IMR-90 (cell line): ENCODE measurements at regions not wholly inside any gene's neighbourhood (a gene's known extent, or its start where the extent isn't known, plus 50 kb on each side); places are given as distances from the start of the nearest gene placed in this dataset.

Experiments used
- ATAC-seq: fragments of 200-7000 bp; cut with Tn5 transposase; 2 replicates; pipeline ENCODE4 v1.9.1; 2020; ENCODE audit warnings: low read depth, mild to moderate bottlenecking, moderate library complexity
- BruUV-seq: library from RNA; stranded (reverse); fragments of 400-500 nt; replicated peaks from 2 replicates; lab custom pipeline; 2021; lab: Mats Ljungman, UMichigan
- CTCF ChIA-PET: fragments of 300-600 bp; formaldehyde crosslinking; extraction: SDS; loops from one replicate; lab custom pipeline; 2021; ENCODE audit warnings: antibody characterized with exemption; lab: Yijun Ruan, JAX
- POLR2A ChIA-PET: fragments of 300-600 bp; sonication (Branson Sonifier 250); formaldehyde crosslinking; loops from one replicate; lab custom pipeline; 2022; ENCODE audit warnings: antibody characterized with exemption; ENCODE audit not compliant: unreplicated experiment; lab: Charles Lee
- DNase-seq: peaks from one replicate; pipeline ENCODE4 v3.0.0; 2013
- H2AFZ ChIP-seq: replicated peaks from 2 replicates; pipeline ENCODE3; 2013; ENCODE audit warnings: low read length, mild to moderate bottlenecking; ENCODE audit not compliant: poor library complexity
- H2AK5ac ChIP-seq: 2 replicates; pipeline ENCODE4 v1.6.1; 2013; ENCODE audit warnings: low read depth, low read length, inconsistent platforms
- H2AK9ac ChIP-seq: replicated peaks from 2 replicates; pipeline ENCODE3; 2013; ENCODE audit warnings: mild to moderate bottlenecking, low read depth, low read length, moderate library complexity; ENCODE audit not compliant: poor library complexity
- H2BK120ac ChIP-seq: 2 replicates; pipeline ENCODE4 v1.6.1; 2013; ENCODE audit warnings: low read depth, low read length, inconsistent platforms
- H2BK15ac ChIP-seq: 3 replicates; pipeline ENCODE4 v1.6.1; 2013; ENCODE audit warnings: low read depth, low read length, inconsistent platforms
- H2BK20ac ChIP-seq: 2 replicates; pipeline ENCODE4 v1.6.1; 2013; ENCODE audit warnings: low read depth, mild to moderate bottlenecking, inconsistent platforms, low read length, moderate library complexity
- H2BK5ac ChIP-seq: 2 replicates; pipeline ENCODE4 v1.6.1; 2013; ENCODE audit warnings: mild to moderate bottlenecking, low read depth, low read length, inconsistent platforms; ENCODE audit not compliant: poor library complexity, severe bottlenecking
- H3K14ac ChIP-seq: replicated peaks from 2 replicates; pipeline ENCODE4 v1.6.1; 2013; ENCODE audit warnings: low read depth, low read length, inconsistent platforms
- H3K18ac ChIP-seq: 2 replicates; pipeline ENCODE4 v1.6.1; 2013; ENCODE audit warnings: low read depth, low read length, control low read depth
- H3K23ac ChIP-seq: 2 replicates; pipeline ENCODE4 v1.6.1; 2013; ENCODE audit warnings: low read depth, low read length, inconsistent platforms
- H3K27ac ChIP-seq: 2 replicates; pipeline ENCODE4 v1.5.1; 2013; ENCODE audit warnings: mild to moderate bottlenecking, control low read depth, low read length; ENCODE audit not compliant: insufficient read depth
- H3K27me3 ChIP-seq: 2 replicates; pipeline ENCODE4 v1.6.1; 2013; ENCODE audit warnings: low read length; ENCODE audit not compliant: control insufficient read depth, insufficient read depth
- H3K36me3 ChIP-seq: 2 replicates; pipeline ENCODE4 v1.6.1; 2013; ENCODE audit warnings: low read length, mixed read lengths; ENCODE audit not compliant: control insufficient read depth, insufficient read depth
- H3K4ac ChIP-seq: 2 replicates; pipeline ENCODE4 v1.6.1; 2013; ENCODE audit warnings: low read depth, low read length, inconsistent platforms
- H3K4me1 ChIP-seq: 2 replicates; pipeline ENCODE4 v1.6.1; 2013; ENCODE audit warnings: low read length, mixed read lengths; ENCODE audit not compliant: control insufficient read depth, insufficient read depth
- H3K4me2 ChIP-seq: 2 replicates; pipeline ENCODE4 v1.6.1; 2013; ENCODE audit warnings: low read depth, mild to moderate bottlenecking, control low read depth, low read length, moderate library complexity
- H3K4me3 ChIP-seq: 2 replicates; pipeline ENCODE4 v1.5.1; 2013; ENCODE audit warnings: low read depth, mild to moderate bottlenecking, control low read depth, low read length, moderate library complexity; ENCODE audit not compliant: insufficient read depth
- H3K56ac ChIP-seq: 2 replicates; pipeline ENCODE4 v1.6.1; 2013; ENCODE audit warnings: low read length, inconsistent platforms; ENCODE audit not compliant: insufficient read depth; ENCODE audit errors: extremely low read depth
- H3K79me1 ChIP-seq, 2 experiments: 2 replicates each; pipeline ENCODE4 v1.6.1; 2013; ENCODE audit warnings: low read length in 2 of 2, inconsistent platforms in 1 of 2, low read depth in 1 of 2
- H3K9ac ChIP-seq: 2 replicates; pipeline ENCODE4 v1.6.1; 2013; ENCODE audit warnings: low read depth, low read length, control low read depth
- H3K9me1 ChIP-seq: 2 replicates; pipeline ENCODE4 v1.6.1; 2013; ENCODE audit warnings: low read length, inconsistent platforms; ENCODE audit not compliant: insufficient read depth
- H3K9me3 ChIP-seq: 2 replicates; pipeline ENCODE4 v1.6.1; 2013; ENCODE audit warnings: low read length; ENCODE audit not compliant: control insufficient read depth, insufficient read depth
- H4K20me1 ChIP-seq: 2 replicates; pipeline ENCODE4 v1.6.1; 2013; ENCODE audit warnings: low read length, inconsistent platforms; ENCODE audit not compliant: insufficient read depth
- H4K5ac ChIP-seq: 2 replicates; pipeline ENCODE4 v1.6.1; 2013; ENCODE audit warnings: mild to moderate bottlenecking, low read depth, low read length, control low read depth
- H4K8ac ChIP-seq, 2 experiments: 2 replicates each; pipeline ENCODE4 v1.6.1; 2013; ENCODE audit warnings: low read depth in 2 of 2, low read length in 2 of 2, control low read depth in 1 of 2, inconsistent platforms in 1 of 2
- H4K91ac ChIP-seq: 2 replicates; pipeline ENCODE4 v1.6.1; 2013; ENCODE audit warnings: low read depth, low read length, inconsistent platforms; ENCODE audit not compliant: insufficient read depth
- BHLHE40 ChIP-seq: fragments of 150-350 bp; IDR thresholded peaks from 2 replicates; pipeline ENCODE4 v1.6.1; 2016; ENCODE audit warnings: mild to moderate bottlenecking, low read depth, low read length
- CEBPB ChIP-seq: IDR thresholded peaks from 2 replicates; pipeline ENCODE4 v1.6.1; 2012; ENCODE audit warnings: low read depth, low read length, improper control_type of control experiment
- CHD1 ChIP-seq: IDR thresholded peaks from 2 replicates; pipeline ENCODE4 v1.6.1; 2012; ENCODE audit warnings: low read depth, low read length, improper control_type of control experiment
- FOS ChIP-seq: fragments of 150-350 bp; IDR thresholded peaks from 2 replicates; pipeline ENCODE4 v1.6.1; 2016; ENCODE audit warnings: low read depth, low read length
- MAFK ChIP-seq: IDR thresholded peaks from 2 replicates; pipeline ENCODE4 v1.6.1; 2012; ENCODE audit warnings: low read depth, low read length, improper control_type of control experiment
- MAZ ChIP-seq: IDR thresholded peaks from 2 replicates; pipeline ENCODE4 v1.6.1; 2012; ENCODE audit warnings: low read depth, mild to moderate bottlenecking, low read length, improper control_type of control experiment, moderate library complexity, borderline replicate concordance
- MXI1 ChIP-seq: IDR thresholded peaks from 2 replicates; pipeline ENCODE4 v1.6.1; 2012; ENCODE audit warnings: low read depth, mild to moderate bottlenecking, low read length, moderate library complexity, borderline replicate concordance
- NFE2L2 ChIP-seq: fragments of 150-350 bp; IDR thresholded peaks from 2 replicates; pipeline ENCODE4 v1.6.1; 2016; ENCODE audit warnings: low read depth, mild to moderate bottlenecking, low read length
- POLR2A ChIP-seq: IDR thresholded peaks from 2 replicates; pipeline ENCODE4 v1.6.1; 2012; ENCODE audit warnings: mild to moderate bottlenecking, low read depth, low read length
- RAD21 ChIP-seq: IDR thresholded peaks from 2 replicates; pipeline ENCODE4 v1.6.1; 2012; ENCODE audit warnings: low read length, improper control_type of control experiment
- RCOR1 ChIP-seq: IDR thresholded peaks from 2 replicates; pipeline ENCODE4 v1.6.1; 2012; ENCODE audit warnings: mild to moderate bottlenecking, low read length, improper control_type of control experiment; ENCODE audit not compliant: insufficient replicate concordance
- RFX5 ChIP-seq: IDR thresholded peaks from 2 replicates; pipeline ENCODE4 v1.8.0; 2012; ENCODE audit warnings: low read depth, mild to moderate bottlenecking, low read length, moderate library complexity
- SMC3 ChIP-seq: fragments of 150-350 bp; IDR thresholded peaks from 2 replicates; pipeline ENCODE4 v1.6.1; 2016; ENCODE audit warnings: low read depth, mild to moderate bottlenecking, antibody characterized with exemption, low read length, moderate library complexity
- WGBS, 2 experiments: methylation state at CpG; one replicate each; pipeline versions ENCODE4 v1.1.5 to v1.1.7; 2013; ENCODE audit warnings: missing lambda C conversion rate in 2 of 2; ENCODE audit not compliant: insufficient read length in 1 of 2; ENCODE audit errors: extremely low coverage in 2 of 2; 5-methylcytosine and 5-hydroxymethylcytosine counted together
- dilution Hi-C: fragments of 300-500 bp; cut with HindIII; formaldehyde crosslinking; loops from one replicate; pipeline ENCODE4 v1.14.3; 2018; ENCODE audit warnings: low sequenced_read_pairs; ENCODE audit not compliant: unreplicated experiment
- in situ Hi-C: fragments of 300-500 bp; cut with MboI; formaldehyde crosslinking; loops from 3 replicates; pipeline ENCODE4 v1.14.3; 2019; ENCODE audit warnings: low sequenced_read_pairs, inconsistent platforms, mixed read lengths
- intact Hi-C: fragments of 100-400 bp; cut with micrococcal nuclease; formaldehyde crosslinking; loops from 2 replicates; pipeline ENCODE4 v1.10.0; 2022
- TF ChIP-seq, protein P1 (sequence below): conservative IDR thresholded peaks from 2 replicates; pipeline ENCODE4 v1.5.1; 2012; ENCODE audit warnings: mild to moderate bottlenecking, low read depth, low read length, improper control_type of control experiment
- TF ChIP-seq, protein P2 (sequence below): fragments of 150-350 bp; IDR thresholded peaks from 2 replicates; pipeline ENCODE4 v1.6.1; 2016; ENCODE audit warnings: low read depth, mild to moderate bottlenecking, low read length, moderate library complexity, borderline replicate concordance

DNA sequence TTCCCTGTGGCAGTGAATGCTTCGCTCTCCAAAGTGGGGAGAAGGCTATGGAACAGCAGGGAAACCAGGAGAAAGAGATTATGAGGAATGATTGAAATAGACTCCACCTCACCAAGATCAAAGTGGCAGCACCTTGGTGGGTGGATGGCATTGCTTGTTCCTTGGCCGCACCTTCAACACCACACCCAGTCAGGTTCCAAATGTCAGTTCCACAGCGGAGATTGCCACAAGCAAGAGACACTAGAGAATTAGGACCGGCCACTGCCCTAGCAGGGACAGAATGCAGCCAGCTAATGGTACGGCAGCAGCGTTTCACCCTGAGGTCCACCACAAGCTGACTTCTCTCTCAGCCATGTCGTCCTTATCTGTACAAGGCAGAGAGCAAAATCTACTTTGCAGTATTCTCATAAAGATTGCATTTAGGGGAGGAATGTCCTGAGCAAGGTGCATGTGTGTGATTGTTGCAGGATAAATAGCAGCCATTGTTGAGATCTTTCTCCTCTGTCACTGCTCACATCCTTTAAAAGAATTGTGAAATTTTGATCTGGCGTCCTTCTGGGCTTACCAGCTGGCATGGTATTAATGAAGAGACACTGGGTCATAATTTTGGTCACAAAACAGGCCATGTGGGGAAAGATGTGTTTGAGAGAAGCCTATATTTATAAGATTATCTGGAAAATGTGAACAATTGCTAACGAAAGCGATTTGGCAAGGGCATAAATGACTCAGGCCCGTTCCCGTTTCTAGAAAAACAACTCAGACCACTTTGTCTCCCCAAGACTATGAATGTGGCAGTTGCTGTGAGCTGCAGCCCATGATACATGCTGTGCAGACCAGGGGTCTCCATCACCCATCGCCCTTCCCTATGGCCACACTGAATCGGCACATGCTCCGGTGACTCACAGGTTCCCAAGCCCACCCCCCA, 228.6 kb upstream of the ID2 start:
- Histone ChIP-seq H3K9me1 (no peaks in the 10 kb centered on the region), H3K4me3 (no peak overlapping the region), H3K18ac (no peak overlapping the region), H3K27me3 (peaks cover 6% of the 10 kb centered on the region; the same call in 1 of the 2 replicates), H2BK20ac (no peak overlapping the region), H3K4me2 (no peak overlapping the region), H3K4ac (no peak overlapping the region), H2AFZ (no peak overlapping the region), H3K9ac (no peak overlapping the region), H3K79me1 (no peaks in the 10 kb centered on the region), H3K14ac (no peak overlapping the region), H3K56ac (no peak overlapping the region), H3K27ac (no peak overlapping the region), H2AK9ac (no peak overlapping the region), H3K9me3 (no peaks in the 10 kb centered on the region), H3K23ac (no peak overlapping the region), H3K4me1 (no peaks in the 10 kb centered on the region), H2BK120ac (no peak overlapping the region), H4K20me1 (no peaks in the 10 kb centered on the region), H2AK5ac (no peak overlapping the region), H3K36me3 (no peaks in the 10 kb centered on the region), H4K8ac (no peak overlapping the region), H4K91ac (no peak overlapping the region), H4K5ac (no peak overlapping the region), H2BK5ac (no peak overlapping the region), H2BK15ac (no peak overlapping the region)
- no CpG with 5 or more reads among the region's 15 CpGs for WGBS, 2 experiments
- ChIA-PET POLR2A (no interaction called here), CTCF (no interaction called here)
- peak; percentile 14 for DNase-seq
- no peak for ATAC-seq
- intact Hi-C loops = no loop called here
- dilution Hi-C loops = no loop called here
- no TSS peak for BruUV-seq
- in situ Hi-C loops = no loop called here
- TF ChIP-seq MAZ (no peak), NFE2L2 (no peak), SMC3 (no peak), CHD1 (no peak), MXI1 (no peak), FOS (no peak), CEBPB (no peak), RCOR1 (no peak), POLR2A (no peak), MAFK (no peak), BHLHE40 (no peak), RAD21 (no peak), RFX5 (no peak)
- TF ChIP-seq, protein P1, sequence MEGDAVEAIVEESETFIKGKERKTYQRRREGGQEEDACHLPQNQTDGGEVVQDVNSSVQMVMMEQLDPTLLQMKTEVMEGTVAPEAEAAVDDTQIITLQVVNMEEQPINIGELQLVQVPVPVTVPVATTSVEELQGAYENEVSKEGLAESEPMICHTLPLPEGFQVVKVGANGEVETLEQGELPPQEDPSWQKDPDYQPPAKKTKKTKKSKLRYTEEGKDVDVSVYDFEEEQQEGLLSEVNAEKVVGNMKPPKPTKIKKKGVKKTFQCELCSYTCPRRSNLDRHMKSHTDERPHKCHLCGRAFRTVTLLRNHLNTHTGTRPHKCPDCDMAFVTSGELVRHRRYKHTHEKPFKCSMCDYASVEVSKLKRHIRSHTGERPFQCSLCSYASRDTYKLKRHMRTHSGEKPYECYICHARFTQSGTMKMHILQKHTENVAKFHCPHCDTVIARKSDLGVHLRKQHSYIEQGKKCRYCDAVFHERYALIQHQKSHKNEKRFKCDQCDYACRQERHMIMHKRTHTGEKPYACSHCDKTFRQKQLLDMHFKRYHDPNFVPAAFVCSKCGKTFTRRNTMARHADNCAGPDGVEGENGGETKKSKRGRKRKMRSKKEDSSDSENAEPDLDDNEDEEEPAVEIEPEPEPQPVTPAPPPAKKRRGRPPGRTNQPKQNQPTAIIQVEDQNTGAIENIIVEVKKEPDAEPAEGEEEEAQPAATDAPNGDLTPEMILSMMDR = no peak
- TF ChIP-seq, protein P2, sequence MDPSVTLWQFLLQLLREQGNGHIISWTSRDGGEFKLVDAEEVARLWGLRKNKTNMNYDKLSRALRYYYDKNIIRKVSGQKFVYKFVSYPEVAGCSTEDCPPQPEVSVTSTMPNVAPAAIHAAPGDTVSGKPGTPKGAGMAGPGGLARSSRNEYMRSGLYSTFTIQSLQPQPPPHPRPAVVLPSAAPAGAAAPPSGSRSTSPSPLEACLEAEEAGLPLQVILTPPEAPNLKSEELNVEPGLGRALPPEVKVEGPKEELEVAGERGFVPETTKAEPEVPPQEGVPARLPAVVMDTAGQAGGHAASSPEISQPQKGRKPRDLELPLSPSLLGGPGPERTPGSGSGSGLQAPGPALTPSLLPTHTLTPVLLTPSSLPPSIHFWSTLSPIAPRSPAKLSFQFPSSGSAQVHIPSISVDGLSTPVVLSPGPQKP = no peak
